ENCODE measurements at regions not wholly inside any gene's neighbourhood (a gene's known extent, or its start where the extent isn't known, plus 50 kb on each side); places are given as distances from the start of the nearest gene placed in this dataset.

DNA sequence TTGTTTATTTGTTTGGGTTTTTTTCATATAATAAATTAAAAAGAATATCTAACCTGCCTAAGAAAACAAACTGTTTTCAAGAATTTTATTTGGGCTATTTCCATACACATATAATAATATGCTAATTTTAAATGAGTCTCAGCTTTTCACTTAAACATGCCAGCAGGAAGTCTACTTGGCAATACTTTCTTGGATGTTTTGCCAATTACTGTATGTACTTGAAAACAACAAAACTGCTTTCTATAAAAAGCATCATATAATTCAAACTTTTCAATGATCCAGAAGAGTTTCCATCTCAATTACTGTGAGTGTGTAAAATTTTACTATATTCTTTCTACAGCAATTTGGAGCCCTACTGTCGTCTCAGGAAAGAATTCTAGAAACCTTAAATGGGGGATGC lies 961.2 kb downstream of the PCDH17 start:
- no peaks in the 10 kb centered on the region for H3K4me1 ChIP-seq (ENCODE audit: control insufficient read depth in 1 of 2, insufficient read depth in 2 of 2, low read depth in 1 of 2, low read length in 1 of 2)
- no peaks in the 10 kb centered on the region for H3K9me3 ChIP-seq
- ChIA-PET POLR2A (no interaction called here), CTCF (no interaction called here)
- 29% methylated on average over 1 of the region's 1 CpG for WGBS (ENCODE audit: low lambda C conversion rate)
- H3K9me2 ChIP-seq, result no peaks in the 10 kb centered on the region
- H3K4me2 ChIP-seq, result no peak overlapping the region
- H3K4me3 ChIP-seq (ENCODE audit: low read depth in 2 of 2, low read length in 1 of 2), result no peak overlapping the region
- DNase-seq, result no peak
- H3K9ac ChIP-seq, result no peak overlapping the region
- H3K36me3 ChIP-seq (replicated peaks in 1 of 2; ENCODE audit: control insufficient read depth in 1 of 2, insufficient read depth in 2 of 2, low read length in 1 of 2), result no peaks in the 10 kb centered on the region
- H4K20me1 ChIP-seq (ENCODE audit: insufficient read depth), result no peaks in the 10 kb centered on the region
- no peaks in the 10 kb centered on the region for H3F3A ChIP-seq (replicated peaks; ENCODE audit: insufficient read depth)
- no peaks in the 10 kb centered on the region for H3K27me3 ChIP-seq (ENCODE audit: insufficient read depth)
- TF ChIP-seq MAX (IDR thresholded peaks at IDR 0.05; ENCODE audit: low read depth) (no peak), GATA2 (CRISPR knock-in tag; IDR thresholded peaks at IDR 0.05) (no peak), SMC3 (IDR thresholded peaks at IDR 0.05; ENCODE audit: low read depth, low read length) (no peak), JUND (IDR thresholded peaks at IDR 0.05) (no peak), NFIC (IDR thresholded peaks at IDR 0.05; ENCODE audit: borderline replicate concordance) (no peak), TEAD4 (IDR thresholded peaks at IDR 0.05; ENCODE audit: borderline replicate concordance, insufficient read depth) (no peak), FOSL2 (IDR thresholded peaks at IDR 0.05; ENCODE audit: borderline replicate concordance, low read depth) (no peak), POLR2AphosphoS5 (IDR thresholded peaks at IDR 0.05; ENCODE audit: low read depth, low read length) (no peak), REST (IDR thresholded peaks at IDR 0.05; ENCODE audit: low read depth, low read length) (no peak), EP300 (IDR thresholded peaks at IDR 0.05; ENCODE audit: borderline replicate concordance in 1 of 2, low read depth in 1 of 2, low read length in 1 of 2) (no peak), YY1 (IDR thresholded peaks at IDR 0.05; ENCODE audit: low read depth) (no peak), IRF3 (IDR thresholded peaks at IDR 0.05; ENCODE audit: low read depth, low read length) (no peak), PBX3 (IDR thresholded peaks at IDR 0.05) (no peak), RXRA (IDR thresholded peaks at IDR 0.05; ENCODE audit: borderline replicate concordance, low read depth) (no peak), TCF12 (IDR thresholded peaks at IDR 0.05) (no peak)
- TF ChIP-seq, protein P1, sequence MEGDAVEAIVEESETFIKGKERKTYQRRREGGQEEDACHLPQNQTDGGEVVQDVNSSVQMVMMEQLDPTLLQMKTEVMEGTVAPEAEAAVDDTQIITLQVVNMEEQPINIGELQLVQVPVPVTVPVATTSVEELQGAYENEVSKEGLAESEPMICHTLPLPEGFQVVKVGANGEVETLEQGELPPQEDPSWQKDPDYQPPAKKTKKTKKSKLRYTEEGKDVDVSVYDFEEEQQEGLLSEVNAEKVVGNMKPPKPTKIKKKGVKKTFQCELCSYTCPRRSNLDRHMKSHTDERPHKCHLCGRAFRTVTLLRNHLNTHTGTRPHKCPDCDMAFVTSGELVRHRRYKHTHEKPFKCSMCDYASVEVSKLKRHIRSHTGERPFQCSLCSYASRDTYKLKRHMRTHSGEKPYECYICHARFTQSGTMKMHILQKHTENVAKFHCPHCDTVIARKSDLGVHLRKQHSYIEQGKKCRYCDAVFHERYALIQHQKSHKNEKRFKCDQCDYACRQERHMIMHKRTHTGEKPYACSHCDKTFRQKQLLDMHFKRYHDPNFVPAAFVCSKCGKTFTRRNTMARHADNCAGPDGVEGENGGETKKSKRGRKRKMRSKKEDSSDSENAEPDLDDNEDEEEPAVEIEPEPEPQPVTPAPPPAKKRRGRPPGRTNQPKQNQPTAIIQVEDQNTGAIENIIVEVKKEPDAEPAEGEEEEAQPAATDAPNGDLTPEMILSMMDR (IDR thresholded peaks at IDR 0.05), result no peak
- H3K79me2 ChIP-seq (ENCODE audit: insufficient read depth), result no peaks in the 10 kb centered on the region
- no peak overlapping the region for H3K27ac ChIP-seq (ENCODE audit: low read depth in 2 of 2, low read length in 1 of 2)
- H2AFZ ChIP-seq (ENCODE audit: low read depth), result no peak overlapping the region
